IPS-15b (cell line): ENCODE measurements at regions not wholly inside any gene's neighbourhood (a gene's known extent, or its start where the extent isn't known, plus 50 kb on each side); places are given as distances from the start of the nearest gene placed in this dataset.

Experiments used
- H3K27me3 ChIP-seq: one replicate; pipeline ENCODE4 v1.6.1; 2013; ENCODE audit warnings: low read length; ENCODE audit not compliant: control insufficient read depth, insufficient read depth
- H3K36me3 ChIP-seq: one replicate; pipeline ENCODE4 v1.6.1; 2013; ENCODE audit warnings: low read length; ENCODE audit not compliant: control insufficient read depth, insufficient read depth
- H3K4me1 ChIP-seq: one replicate; pipeline ENCODE4 v1.6.1; 2013; ENCODE audit warnings: mild to moderate bottlenecking, low read length; ENCODE audit not compliant: control insufficient read depth, insufficient read depth
- H3K4me3 ChIP-seq: one replicate; pipeline ENCODE4 v1.5.1; 2013; ENCODE audit warnings: low read depth, low read length
- H3K9ac ChIP-seq: one replicate; pipeline ENCODE4 v1.6.1; 2013; ENCODE audit warnings: low read depth, mild to moderate bottlenecking, low read length
- H3K9me3 ChIP-seq: one replicate; pipeline ENCODE4 v1.6.1; 2013; ENCODE audit warnings: mild to moderate bottlenecking, low read length; ENCODE audit not compliant: control insufficient read depth, insufficient read depth

- Histone ChIP-seq H3K4me1 (peaks cover 9% of the 10 kb centered on the region), H3K9me3 (no peaks in the 10 kb centered on the region), H3K9ac (no peak overlapping the region), H3K36me3 (no peaks in the 10 kb centered on the region), H3K4me3 (no peak overlapping the region), H3K27me3 (peaks cover 7% of the 10 kb centered on the region)
These were observed 144.3 kb downstream of the FZD1 start for GRCh38 chr7:91408388-91409154.

- H3K4me3 ChIP-seq, result no peak overlapping the region
These were observed 146.8 kb downstream of the FZD1 start for GRCh38 chr7:91411060-91411459.

GRCh38 chr7:91412298-91412697 lies 148.1 kb downstream of the FZD1 start:
- Histone ChIP-seq H3K27me3 (peaks cover 10% of the 10 kb centered on the region), H3K9me3 (no peaks in the 10 kb centered on the region), H3K4me1 (peaks cover 9% of the 10 kb centered on the region), H3K4me3 (no peak overlapping the region), H3K9ac (no peak overlapping the region), H3K36me3 (no peaks in the 10 kb centered on the region)

More at GRCh38 chr7:91411060-91411459, 146.8 kb downstream of the FZD1 start:
- H3K4me1 ChIP-seq, result peaks cover 9% of the 10 kb centered on the region
- no peaks in the 10 kb centered on the region for H3K9me3 ChIP-seq
- no peaks in the 10 kb centered on the region for H3K36me3 ChIP-seq
- H3K9ac ChIP-seq, result no peak overlapping the region
- peaks cover 10% of the 10 kb centered on the region for H3K27me3 ChIP-seq

- Histone ChIP-seq H3K27me3 (peaks cover 7% of the 10 kb centered on the region), H3K4me3 (no peak overlapping the region), H3K4me1 (peaks cover 6% of the 10 kb centered on the region), H3K36me3 (no peaks in the 10 kb centered on the region), H3K9me3 (no peaks in the 10 kb centered on the region), H3K9ac (no peak overlapping the region)
These were observed 150.5 kb downstream of the FZD1 start for GRCh38 chr7:91414734-91415133.

- peaks cover 3% of the 10 kb centered on the region for H3K27me3 ChIP-seq
- H3K9me3 ChIP-seq, result no peaks in the 10 kb centered on the region
- no peak overlapping the region for H3K9ac ChIP-seq
- H3K4me1 ChIP-seq, result peaks cover 13% of the 10 kb centered on the region
- H3K36me3 ChIP-seq, result no peaks in the 10 kb centered on the region
- H3K4me3 ChIP-seq, result no peak overlapping the region
These were observed 152.1 kb downstream of the FZD1 start for GRCh38 chr7:91416155-91416865.

- no peaks in the 10 kb centered on the region for H3K9me3 ChIP-seq
- H3K9ac ChIP-seq, result no peak overlapping the region
- H3K36me3 ChIP-seq, result no peaks in the 10 kb centered on the region
- no peaks in the 10 kb centered on the region for H3K27me3 ChIP-seq
- peaks cover 15% of the 10 kb centered on the region for H3K4me1 ChIP-seq
- no peak overlapping the region for H3K4me3 ChIP-seq
These were observed 156.4 kb downstream of the FZD1 start for GRCh38 chr7:91420606-91421005.

GRCh38 chr7:91421018-91421417 lies 156.8 kb downstream of the FZD1 start:
- no peak overlapping the region for H3K9ac ChIP-seq
- peaks cover 15% of the 10 kb centered on the region for H3K4me1 ChIP-seq
- H3K36me3 ChIP-seq, result no peaks in the 10 kb centered on the region
- no peaks in the 10 kb centered on the region for H3K27me3 ChIP-seq
- no peak overlapping the region for H3K4me3 ChIP-seq
- H3K9me3 ChIP-seq, result no peaks in the 10 kb centered on the region

- Histone ChIP-seq H3K4me1 (peaks cover 15% of the 10 kb centered on the region), H3K36me3 (no peaks in the 10 kb centered on the region), H3K9ac (no peak overlapping the region), H3K27me3 (no peaks in the 10 kb centered on the region), H3K4me3 (no peak overlapping the region), H3K9me3 (no peaks in the 10 kb centered on the region)
These were observed 160.1 kb downstream of the FZD1 start for GRCh38 chr7:91424371-91424770.

GRCh38 chr7:91425149-91425548 lies 160.9 kb downstream of the FZD1 start:
- H3K4me1 ChIP-seq, result peaks cover 13% of the 10 kb centered on the region
- H3K36me3 ChIP-seq, result no peaks in the 10 kb centered on the region
- H3K9ac ChIP-seq, result no peak overlapping the region
- no peaks in the 10 kb centered on the region for H3K9me3 ChIP-seq
- no peak overlapping the region for H3K4me3 ChIP-seq
- no peaks in the 10 kb centered on the region for H3K27me3 ChIP-seq

- Histone ChIP-seq H3K9ac (no peak overlapping the region), H3K27me3 (no peaks in the 10 kb centered on the region), H3K4me1 (no peaks in the 10 kb centered on the region), H3K9me3 (no peaks in the 10 kb centered on the region), H3K36me3 (no peaks in the 10 kb centered on the region), H3K4me3 (no peak overlapping the region)
These were observed 162.8 kb downstream of the FZD1 start for GRCh38 chr7:91427051-91427450.

- H3K27me3 ChIP-seq, result no peaks in the 10 kb centered on the region
- H3K36me3 ChIP-seq, result no peaks in the 10 kb centered on the region
- no peak overlapping the region for H3K4me3 ChIP-seq
- H3K9me3 ChIP-seq, result no peaks in the 10 kb centered on the region
- H3K4me1 ChIP-seq, result no peaks in the 10 kb centered on the region
- H3K9ac ChIP-seq, result no peak overlapping the region
These were observed 167.4 kb downstream of the FZD1 start for GRCh38 chr7:91431601-91432000.

GRCh38 chr7:91434836-91435235 lies 170.6 kb downstream of the FZD1 start:
- no peaks in the 10 kb centered on the region for H3K9me3 ChIP-seq
- H3K4me3 ChIP-seq, result no peak overlapping the region
- H3K36me3 ChIP-seq, result no peaks in the 10 kb centered on the region
- H3K27me3 ChIP-seq, result no peaks in the 10 kb centered on the region
- H3K9ac ChIP-seq, result no peak overlapping the region
- no peaks in the 10 kb centered on the region for H3K4me1 ChIP-seq
